GM21786 (cell line): ENCODE measurements at regions not wholly inside any gene's neighbourhood (a gene's known extent, or its start where the extent isn't known, plus 50 kb on each side); places are given as distances from the start of the nearest gene placed in this dataset.
A peak's percentile ranks its signal among the peaks of the same experiment; 100 is the strongest.
"Not testable (repeated sequence)": the region's sequence is repeated elsewhere in the genome, so short reads cannot be mapped to it uniquely, and the experiment has no call there.

Experiments
- ATAC-seq: cut with Tn5 transposase; IDR thresholded peaks from one replicate; pipeline ENCODE4 v1.9.1; 2021; ENCODE audit not compliant: unreplicated experiment

DNA sequence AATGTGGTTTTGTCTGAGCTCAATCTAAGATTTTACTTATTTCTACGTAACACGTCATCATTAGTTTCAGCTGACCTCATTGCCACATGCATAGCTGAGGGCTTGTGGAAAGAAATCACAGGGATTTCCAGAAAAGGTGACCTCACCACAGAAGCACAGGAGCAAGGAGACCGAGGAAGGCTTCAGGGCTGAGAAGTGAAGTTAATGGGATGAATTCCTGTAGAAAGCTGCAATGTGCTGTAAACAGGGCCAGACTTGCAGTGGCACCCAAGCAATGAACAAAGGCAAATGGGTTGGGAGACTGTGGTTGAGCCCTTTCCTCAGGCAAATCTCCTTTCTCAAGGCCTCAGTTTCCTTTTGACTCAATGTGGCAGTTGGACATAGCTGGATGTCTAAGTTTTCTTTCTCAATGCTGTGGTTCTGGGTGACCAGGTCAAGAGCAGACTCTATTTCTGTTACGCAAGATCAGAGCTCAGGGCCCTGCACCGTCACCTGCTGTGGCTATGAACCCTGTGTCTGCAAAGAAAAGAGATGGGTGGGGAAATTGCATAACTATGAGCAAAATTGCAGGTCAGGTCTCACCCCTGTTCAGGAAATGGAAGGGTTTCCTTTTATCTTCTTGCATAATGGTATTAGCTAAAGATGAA lies 252.2 kb upstream of the TBL1XR1 start:
- peak; percentile 85 for ATAC-seq

DNA sequence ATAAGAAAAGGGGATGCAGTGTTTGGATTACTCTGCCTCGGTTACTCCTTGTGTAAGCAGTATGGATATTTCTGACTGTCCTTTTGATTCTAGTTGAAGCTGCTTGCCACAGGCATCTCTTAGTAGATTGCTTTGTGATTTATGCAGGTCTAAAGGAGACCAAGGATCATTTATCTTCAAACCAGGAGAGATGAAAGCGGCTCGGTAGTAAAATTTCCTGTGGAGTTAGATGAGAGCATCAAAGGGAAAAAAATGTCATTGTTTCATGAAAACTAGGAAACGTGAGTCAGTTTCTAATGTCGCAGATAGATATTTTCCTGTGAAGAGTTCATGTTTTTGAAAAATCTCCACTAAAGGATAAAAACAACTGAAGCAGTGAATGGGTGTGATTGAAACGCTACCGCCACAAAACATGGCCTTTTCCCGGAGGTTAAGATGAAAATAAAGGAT lies 254.0 kb upstream of the TBL1XR1 start:
- no peak for ATAC-seq

DNA sequence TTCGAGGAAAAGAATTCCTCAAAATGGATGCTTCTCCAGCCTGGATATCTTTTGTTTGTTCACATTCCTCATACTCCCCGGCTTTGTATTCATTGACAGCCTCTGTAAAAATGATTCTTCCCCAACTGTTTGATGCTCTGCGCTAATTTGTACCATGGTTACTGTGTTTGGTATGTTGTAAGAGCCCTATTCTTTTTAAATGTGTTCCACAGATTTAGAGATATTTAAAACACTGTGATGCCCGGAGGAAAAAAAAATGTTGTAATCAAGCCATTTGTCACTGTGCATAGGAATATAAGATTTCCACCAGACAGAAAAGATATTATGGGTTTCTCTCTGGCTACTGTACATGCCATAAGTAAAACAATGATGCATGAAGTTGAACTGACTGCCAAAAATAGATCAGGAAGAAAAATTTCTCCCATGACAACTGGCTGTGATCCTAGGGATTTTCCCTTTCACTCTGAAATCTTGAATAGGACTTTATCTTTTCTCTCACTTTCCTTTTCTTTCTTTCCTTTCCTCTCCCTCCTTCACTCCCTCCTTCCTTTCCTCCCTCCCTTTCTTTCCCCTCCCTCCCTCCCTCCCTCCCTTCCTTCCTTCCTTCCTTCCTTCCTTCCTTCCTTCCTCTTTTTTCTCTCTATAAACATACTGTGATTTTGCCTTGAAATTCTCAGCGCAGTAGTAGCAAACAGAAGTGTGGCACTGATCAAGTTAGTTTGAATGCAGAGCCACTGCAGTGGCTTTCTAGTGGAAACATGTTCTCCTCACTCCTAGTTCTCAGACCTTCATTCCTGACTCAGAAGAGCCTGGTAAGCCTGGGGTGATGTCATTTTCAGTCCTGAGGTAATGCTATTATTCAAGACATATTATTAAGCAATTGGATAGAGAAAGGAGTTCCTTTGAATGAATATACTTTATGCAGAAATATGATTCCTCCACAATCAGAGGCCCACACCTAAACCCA lies 254.9 kb upstream of the TBL1XR1 start:
- no peak for ATAC-seq

DNA sequence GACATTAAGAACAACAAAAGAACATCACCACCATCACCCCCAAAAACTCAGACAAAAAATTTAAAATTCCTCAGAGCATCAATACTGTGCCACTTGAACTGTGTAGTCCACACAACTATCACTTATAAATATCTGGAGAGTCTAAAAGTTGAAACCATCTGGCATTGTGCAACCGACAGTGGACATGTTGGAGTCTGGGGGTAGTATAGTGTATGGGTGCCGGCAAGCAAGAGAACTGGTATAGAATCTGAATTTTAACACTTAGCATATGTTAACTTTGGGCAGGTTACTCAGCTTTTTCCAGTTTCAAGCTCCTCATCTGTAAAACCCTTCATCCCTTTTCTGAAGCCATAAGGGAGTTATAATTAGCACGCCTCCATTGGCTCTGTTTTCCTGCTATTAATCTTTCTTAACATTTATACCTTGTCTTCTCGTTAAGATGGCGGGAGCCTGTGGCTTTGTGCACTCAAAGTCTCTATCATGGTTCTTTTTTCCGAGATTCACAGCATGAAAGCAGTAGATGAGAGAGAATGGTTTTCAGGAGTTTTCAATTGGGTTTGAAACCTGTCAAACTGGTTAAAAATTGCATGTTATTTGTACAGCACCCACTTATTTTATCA lies 255.7 kb upstream of the TBL1XR1 start:
- no peak for ATAC-seq

DNA sequence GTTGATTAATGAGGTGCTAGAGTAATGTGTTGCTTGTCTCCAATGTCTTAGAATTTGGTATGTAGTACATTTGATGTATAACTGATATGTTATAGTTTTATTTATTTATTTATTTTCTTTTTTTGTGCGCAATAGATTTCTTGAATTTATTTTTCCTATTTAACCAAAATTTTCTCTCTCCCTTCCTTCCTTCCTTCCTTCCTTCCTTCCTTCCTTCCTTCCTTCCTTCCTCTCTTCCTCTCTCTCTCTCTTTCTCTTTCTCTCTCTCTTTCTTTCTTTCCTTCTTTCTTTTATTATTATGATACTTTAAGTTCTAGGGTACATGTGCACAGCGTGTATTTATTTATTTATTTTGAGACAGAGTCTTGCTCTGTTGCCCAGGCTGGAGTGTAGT lies 256.2 kb upstream of the TBL1XR1 start:
- ATAC-seq: no peak

DNA sequence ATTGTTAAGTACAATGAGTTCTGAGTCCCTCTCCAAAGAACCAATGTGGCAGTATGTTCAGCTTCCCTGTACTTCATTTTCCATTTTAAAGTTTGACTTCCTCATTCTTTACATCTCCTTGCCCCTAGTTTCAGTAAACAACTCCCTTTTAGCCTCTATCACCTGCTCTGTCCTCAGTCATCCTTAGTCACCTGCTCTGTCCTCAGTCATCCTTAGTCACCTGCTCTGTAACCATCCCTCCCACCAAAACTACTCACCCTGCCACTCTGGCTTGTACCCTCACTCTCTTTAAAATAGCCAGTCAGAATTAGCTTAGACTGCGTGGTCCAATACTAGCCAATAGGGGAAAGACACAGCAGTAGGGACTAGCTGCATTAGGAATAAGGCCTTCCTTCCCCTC lies 259.9 kb upstream of the TBL1XR1 start:
- not testable (repeated sequence) for ATAC-seq

DNA sequence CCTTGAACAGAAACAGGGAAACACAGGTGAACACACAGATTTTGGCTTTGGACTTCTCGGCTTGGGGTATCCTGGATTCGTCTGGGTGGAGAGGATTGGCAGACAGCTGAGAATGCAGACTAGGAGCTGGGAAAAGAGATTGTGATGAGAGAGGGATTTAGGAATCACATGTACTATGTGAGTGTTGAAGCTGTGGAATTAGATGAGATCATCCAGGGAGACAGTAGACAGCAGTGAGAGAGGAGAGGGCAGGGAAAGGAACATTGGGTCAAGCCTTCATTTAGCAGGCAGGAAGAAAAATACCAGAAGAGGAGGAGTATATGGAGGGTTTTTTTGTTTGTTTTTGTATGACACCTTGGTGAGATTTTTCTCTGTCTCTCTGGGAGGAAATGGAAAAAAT lies 262.1 kb upstream of the TBL1XR1 start:
- no peak for ATAC-seq

DNA sequence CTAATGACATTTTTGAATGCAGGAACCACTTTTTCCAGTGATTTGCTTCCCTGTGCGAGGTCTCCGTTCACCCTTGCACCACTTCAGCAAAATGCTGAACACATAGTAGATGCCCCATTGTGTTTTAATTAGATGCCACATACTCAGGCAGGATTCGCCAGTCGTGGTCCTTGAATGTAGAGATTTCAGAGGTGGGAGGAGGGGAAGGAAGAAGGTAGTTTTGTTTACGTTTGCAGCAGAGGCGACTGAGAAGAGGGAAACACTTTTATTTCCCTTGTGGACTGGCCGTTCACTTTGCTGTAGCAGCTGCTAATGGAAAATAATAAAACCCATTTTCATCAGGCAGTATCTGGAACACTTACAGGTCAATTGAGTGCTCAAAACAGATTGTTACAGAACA lies 262.8 kb upstream of the TBL1XR1 start:
- ATAC-seq: no peak

DNA sequence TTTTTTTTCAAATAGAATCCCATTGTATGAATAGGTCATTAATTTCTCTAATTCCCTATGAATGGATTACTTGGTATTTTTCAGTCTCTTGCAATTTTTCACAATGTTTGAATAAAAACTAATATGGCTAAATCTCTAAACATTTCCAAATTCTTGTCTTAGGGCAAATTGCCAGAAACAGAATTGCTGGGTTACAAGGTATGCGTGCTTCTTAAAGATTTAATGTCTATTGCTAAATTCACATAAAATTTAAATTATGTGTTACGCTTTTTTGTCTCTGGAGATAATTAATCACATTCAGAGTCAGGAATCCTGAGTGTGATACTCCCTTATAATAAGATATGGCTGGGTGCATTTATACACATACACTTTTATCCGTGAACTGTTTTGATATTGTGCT lies 264.5 kb upstream of the TBL1XR1 start:
- no peak for ATAC-seq

DNA sequence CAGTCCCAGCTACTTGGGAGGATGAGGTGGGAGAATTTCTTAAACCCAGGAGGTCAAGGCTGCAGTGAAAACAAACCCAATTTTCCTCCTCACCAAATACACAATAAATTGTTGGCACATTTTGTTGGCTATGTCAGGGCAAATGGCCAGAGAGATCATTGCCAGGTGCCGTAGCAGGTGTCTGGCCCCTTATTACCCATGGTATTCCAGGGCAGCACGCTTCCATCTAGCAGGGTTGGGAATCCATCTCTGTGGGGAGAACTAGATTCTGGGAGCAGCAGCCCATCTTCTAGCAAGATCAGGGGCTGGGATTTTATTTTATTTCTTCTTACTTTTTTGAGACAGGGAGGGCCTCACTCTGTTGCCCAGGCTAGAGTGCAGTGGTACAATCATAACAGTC lies 266.1 kb upstream of the TBL1XR1 start:
- not testable (repeated sequence) for ATAC-seq

DNA sequence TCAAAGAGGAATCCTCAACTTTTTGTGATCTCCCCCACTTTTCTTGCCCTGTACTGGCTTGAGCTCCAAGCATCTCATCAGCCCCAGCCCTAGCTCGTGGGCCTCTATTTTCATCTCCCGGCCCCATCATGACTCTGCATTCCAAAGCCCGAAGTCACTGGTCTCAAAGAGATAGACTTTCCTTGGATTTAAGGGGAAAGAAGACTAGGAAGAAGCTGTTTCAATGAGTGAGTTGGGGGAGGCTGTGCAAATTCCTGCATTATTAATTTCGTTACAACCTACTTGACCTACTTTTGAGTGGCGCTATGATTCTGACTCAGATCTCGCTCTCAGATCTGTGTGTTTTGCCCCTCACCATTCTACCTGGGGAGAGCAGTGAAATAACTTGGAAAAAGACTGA lies 266.6 kb upstream of the TBL1XR1 start:
- no peak for ATAC-seq

DNA sequence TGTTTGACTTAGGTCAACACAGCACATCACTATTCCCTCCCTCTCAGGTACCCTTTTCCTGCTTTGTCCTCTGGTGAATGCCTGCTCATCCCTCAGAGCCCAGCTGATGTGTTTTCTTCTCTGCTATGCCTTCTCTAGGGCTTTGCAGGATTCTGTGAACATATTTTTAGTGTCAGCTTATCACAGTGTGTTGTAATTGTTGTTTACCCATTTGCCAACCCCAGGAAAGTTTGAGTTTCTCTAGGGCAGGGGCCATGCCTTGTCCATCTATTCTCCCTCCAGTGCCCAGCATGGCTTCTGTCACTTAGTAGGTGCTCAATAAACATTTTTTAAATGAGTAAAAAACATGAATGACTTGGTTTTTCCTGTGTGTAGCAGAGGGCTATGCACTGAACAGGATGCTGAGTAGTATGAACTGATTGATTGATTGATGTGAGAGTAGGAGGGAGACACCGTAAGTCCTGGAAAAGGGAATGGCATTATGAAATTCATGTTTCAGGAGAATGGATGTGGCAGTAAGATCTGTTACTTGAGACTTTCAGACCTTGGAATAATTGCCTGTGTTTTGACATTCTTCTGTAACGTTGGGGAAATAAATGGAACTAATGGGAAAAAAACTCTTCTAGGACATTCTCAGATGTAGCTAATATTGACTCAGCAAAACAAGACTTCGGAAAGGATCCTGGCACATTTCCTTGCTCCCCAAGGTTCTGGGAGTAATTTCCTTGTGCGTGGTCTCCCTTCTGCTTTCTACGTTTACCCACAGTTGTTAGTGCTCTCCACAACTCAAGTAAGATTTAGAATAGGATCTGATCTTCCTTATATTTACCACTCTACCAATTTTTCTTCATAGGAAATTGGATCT lies 267.3 kb upstream of the TBL1XR1 start:
- no peak for ATAC-seq

DNA sequence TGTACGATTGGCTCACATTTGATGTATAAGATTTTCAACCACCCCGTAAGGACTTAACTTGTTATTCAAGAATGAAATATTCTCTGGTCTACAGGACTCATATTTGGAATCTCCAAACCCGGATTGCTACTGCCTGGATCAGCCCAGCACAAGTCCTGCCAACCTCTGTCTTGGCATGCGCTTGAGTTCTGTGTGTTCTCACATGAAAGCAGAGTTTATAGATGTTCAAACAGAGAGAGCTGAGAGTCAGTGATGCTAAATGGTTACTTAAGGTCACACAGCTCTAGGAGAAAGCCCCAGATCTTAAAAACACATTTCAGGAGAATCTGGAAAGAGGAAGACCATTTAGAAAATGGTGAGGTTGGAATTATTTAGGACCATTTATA lies 268.0 kb upstream of the TBL1XR1 start:
- ATAC-seq: no peak

DNA sequence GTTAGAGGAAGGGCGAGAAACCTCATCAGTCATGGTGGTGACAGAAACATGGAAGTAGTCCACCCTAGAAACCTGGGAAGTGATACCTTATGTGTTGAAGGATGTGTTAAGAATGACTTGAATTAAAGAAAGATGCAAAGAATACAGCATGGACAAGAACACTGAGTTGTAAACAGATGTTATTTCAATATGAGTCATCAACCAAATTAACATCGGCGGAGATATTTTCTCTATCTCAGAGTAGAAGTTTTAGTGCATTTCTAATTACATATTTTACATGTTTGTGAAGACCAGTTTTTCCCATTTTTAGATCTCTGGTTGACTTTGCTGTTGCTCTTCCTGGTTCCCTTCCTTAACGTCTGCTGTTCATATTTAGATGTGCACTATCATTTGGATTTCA lies 268.8 kb upstream of the TBL1XR1 start:
- ATAC-seq: no peak

DNA sequence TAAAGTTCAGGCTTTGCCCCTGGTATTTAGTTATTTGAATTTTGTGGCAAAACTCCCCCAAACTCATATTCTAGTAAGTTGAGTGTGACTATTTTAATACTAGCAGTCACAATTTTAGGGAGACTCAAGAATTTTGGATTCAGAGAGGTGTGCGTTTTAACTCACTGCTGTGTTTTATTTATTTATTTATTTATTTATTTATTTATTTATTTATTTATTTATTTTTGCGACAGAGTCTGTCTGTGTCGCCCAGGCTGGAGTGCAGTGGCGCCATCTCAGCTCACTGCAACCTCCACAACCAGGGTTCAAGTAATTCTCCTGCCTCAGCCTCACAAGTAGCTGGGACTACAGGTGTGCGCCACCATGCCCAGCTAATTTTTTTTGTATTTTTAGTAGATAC lies 269.3 kb upstream of the TBL1XR1 start:
- ATAC-seq: not testable (repeated sequence)

DNA sequence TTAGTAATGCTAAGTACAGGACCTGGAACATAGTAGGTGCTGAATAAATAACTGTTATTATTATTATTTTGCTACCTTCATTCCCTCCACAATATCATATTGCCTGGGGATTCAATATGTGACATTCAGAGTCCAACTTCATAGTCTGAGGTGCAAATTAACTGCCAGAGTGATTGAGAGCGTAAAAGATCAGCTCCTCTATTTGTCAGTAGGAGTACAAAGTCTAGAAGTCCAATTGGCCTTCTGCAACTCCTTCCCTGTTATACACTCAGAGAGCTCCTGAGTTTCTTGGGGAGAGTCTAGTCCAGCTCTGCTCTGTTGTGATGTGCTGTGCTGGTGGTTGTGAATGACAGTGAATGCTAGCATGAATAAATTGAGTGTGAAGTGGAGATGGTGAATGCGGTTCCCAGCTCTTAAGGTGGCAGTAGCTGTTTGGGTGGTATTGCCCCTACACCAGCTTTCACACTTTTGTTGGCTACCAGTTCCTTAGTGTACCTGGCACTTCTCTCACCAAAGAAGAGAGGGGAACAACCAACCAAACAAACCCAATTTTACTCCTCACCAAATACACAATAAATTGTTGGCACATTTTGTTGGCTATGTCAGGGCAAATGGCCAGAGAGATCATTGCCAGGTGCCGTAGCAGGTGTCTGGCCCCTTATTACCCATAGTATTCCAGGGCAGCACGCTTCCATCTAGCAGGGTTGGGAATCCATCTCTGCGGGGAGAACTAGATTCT lies 270.1 kb upstream of the TBL1XR1 start:
- ATAC-seq: no peak

DNA sequence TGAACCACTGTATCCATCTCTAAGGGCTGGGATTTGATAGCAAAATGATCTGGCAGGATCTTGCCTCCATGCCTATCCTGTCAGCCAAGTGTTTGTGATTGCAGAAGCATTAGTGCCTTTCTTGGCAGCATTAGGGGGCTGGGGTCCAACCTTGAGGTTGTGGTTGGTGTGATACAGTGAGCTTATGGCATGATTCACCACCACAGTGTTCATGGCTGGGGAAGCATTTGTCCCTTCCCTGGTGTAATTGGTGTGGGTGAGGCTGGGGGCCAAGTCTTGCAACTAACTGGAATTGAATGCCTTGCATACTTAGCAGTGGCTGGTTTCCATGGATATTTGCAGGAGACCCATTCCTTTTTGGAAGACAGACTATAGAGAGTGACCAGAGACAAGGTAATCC lies 271.0 kb upstream of the TBL1XR1 start:
- no peak for ATAC-seq

DNA sequence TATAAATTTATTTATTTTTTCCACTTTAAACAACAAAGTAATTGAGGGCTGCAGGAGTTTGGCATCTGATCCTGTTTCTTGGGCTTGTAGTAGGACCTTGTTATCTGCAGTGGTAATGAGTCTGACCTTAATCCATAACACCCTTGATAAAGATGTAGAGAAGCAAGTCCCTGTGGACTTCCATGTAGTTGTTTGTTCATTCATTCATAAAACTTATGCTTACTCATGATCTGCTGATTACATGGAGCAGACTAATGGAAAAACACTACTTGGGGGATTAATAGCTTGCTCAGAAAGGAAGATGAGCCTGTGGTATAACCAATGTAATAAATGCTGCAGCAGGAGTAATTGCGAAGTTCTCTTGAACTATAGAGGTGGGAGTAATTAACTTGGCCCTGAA lies 271.5 kb upstream of the TBL1XR1 start:
- ATAC-seq: no peak

DNA sequence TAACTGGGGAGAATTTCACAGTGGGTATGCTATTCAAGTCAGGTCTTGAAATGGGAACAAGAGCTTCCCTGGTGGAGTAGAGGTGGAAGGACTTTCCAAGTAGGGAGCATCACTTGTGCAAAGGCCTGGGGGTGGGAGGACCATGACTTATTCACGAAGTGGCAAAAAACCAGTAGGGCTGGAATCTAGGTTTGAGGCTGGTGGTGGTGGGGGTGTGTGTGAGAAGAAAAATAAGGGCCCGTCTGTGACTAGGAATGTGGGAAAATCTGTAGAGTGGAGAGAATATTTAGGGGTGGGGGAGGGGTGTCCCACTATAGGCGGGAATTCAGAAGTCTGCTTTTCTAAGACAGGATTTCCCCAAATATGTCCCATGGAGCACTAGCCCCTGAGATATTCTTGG lies 271.9 kb upstream of the TBL1XR1 start:
- ATAC-seq: no peak

DNA sequence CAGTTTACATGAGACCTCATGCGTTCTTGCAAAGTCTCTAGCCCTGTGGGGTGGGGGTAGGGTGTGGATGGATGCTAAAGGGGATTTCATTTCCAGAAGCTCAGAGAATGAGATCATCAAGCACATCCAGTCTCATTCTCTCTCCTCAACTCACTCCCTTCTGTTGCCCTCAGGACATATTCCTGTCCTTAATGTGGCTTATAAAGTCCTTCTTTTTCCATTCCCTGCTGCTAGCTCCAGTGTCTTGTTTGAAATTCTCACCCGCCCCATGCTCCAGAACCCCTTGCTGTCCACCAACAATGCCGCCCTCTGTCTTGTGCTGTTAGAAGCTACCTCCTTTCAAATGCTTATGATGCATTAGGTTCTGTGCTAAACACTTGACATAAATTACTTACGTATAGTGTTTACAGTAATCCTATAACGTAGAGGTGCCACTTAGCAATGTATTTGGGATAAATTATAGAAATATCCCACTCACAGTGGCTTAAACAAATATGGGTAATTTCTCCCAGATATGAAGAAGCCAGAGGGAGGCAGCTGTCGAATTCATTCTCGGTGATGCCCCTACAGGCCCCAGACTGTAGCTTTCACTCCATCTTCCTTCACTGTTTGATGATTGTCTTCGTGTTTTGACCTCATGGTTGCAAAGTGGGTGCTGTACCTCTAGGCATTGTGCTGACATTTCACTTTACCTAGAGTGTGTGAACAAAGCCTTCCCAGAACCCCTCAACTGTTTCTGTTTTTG lies 273.1 kb upstream of the TBL1XR1 start:
- no peak for ATAC-seq
